Activated CD4-positive, alpha-beta T cell treated with anti-CD3 and anti-CD28 coated beads for 48 hours (primary cell): ENCODE measurements at regions not wholly inside any gene's neighbourhood (a gene's known extent, or its start where the extent isn't known, plus 50 kb on each side); places are given as distances from the start of the nearest gene placed in this dataset.
"Not testable (repeated sequence)": the region's sequence is repeated elsewhere in the genome, so short reads cannot be mapped to it uniquely, and the experiment has no call there.

Experiments
- DNase-seq: peaks from one replicate; pipeline ENCODE4 v3.0.0-alpha.2; 2020

DNA sequence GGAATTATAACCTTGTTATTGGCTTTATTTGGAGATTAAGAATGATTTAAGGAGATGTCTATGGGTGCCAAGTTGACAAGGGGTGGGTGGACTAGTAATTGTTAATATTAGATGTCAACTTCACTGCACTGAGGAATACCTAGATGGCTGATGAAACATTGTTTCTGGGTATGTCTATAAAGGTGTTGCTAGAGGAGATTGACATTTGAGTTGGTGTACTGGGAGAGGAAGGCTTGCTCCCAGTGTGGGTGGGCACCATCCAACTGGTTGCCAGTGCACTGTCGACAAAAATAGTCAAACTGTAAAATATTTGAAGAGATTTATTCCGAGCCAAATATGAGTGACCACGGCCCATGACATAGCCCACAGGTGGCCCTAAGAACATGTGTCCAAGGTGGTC, 378.8 kb downstream of the NDFIP2 start:
- DNase-seq: no peak

DNA sequence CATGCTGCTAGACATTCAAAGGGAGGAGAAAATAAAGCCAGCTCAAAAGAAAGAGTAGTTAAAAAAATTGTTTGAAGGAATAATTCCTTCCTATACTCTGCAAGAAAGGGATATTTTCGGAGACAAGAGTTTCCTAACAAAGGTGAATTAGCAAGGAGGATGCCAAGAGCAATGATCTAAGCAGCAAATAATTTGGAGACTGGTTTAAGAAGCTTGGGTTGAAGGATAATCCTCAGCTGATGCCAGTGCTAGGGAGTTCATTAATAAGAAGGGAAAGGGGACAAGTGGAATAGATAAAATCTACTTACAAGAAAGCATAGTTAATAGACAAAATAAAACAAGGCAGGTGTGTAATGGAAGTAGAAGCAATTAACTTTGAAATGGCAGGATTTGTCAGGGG, 372.3 kb downstream of the NDFIP2 start:
- no peak for DNase-seq

DNA sequence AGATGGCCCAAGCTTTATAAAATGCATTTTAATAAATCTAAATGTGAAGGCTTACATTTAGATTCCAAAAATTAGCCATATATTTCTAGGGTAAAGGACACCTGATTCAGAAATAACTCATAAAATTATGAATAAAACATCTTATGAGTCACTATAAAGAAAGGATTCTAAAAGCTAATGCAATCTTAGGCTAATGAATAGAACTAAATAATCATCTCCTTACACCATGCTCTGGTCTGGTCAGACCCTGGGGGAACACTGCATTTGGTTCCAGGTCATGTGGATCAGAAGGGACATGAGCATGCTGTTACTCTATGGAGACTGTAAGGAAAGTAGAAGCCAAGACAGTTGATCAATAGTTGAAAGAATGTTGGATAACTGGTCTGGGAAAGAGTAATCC, 370.4 kb downstream of the NDFIP2 start:
- DNase-seq: no peak

DNA sequence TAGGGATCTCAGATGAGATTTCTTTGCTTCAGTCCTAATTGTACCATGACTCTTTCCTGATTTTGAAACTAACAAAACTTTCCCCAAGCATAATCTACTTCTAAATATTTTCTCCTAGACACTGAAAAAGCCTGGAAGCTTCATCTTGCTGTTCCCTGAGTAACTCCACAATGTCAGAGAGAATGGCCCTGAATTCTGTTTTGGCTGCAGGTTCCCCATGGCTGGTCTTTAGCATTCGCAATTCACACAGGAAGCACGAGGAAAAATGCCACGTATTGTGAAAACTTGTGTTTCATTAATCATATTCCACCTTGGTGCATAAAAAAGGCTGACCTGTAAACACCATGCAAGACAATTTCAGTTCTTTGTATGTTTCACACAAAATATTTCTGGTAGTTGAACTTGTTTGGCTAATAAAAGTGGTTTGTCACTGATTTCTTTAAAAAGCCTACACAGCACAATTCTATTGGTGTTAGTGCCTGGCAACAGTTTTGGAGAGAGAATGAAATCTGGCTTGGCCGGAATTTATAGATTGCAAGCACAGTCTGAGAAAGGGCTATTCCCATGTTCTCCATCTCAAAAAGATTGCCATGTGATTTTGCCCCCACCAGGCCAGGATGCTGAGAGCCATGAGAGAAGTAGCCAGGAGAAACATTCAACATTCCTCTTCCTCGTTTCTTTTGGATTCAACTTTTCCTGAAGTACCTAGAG, 367.1 kb downstream of the NDFIP2 start:
- no peak for DNase-seq

DNA sequence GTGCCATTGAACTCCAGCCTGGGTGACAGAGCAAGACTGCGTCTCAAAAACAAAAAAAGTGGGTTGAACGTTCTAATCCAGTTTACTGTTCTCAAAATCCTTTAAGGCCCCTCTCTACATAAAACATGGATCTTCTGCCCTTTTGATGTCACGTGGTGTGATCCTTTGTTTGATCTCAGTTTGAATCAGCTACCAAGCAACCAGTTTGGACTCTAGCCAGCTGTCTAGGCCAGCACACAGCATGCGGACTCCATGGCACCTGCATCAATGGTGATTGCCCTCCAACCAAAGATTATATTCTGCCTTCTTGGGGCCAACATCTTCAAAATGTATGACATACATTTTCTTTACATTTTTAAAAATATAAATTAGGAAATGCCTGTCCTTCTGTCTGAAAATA, 365.4 kb downstream of the NDFIP2 start:
- DNase-seq: no peak

DNA sequence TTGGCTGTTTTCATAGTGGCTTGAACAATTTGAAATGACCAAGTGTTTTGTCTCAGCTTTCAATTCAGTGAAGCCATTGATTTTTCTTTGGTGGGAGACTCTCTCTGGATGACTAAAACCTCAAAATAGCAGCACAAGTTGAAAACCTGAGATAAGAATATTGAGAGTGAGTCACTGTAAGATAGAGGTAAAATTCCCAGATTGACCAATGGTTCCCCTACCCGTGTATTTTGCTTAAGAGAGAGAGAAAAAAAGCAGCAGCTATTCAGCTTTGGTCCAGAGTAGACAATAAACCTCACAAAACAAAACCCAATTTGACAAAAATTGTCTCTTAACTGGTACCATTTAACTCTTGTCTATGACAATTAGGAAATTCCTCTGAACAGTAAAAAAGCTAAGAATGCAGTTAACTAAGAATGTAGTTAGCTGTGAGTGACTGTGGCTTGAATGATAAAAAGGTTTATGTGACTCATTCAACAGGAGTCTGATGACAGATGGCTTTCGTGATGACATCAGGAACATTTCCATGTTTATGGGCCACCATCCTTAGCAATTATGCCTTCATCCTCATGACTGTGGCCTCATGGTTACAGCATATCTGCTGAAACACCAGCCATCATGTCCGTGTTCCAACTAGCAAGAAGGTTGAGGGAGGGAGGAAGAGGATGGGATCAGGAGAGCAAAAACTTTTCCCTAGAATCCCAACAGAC, 356.9 kb downstream of the NDFIP2 start:
- no peak for DNase-seq

DNA sequence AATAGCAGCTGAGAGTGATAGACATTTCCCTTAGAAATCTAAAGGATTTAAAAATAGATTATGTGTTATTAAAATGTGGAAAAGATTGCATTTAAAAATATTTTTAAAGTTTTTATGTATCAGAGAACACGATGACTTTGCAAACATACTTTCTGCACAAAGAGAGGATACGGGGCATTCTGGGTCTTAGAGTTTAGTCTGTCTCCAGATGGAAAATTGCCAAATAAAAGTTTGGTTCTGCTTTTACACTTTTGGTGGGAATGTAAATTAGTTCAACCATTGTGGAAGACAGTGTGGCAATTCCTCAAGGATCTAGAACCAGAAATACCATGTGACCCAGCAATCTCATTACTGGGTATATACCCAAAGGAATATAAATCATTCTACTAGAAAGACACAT, 355.2 kb downstream of the NDFIP2 start:
- not testable (repeated sequence) for DNase-seq

DNA sequence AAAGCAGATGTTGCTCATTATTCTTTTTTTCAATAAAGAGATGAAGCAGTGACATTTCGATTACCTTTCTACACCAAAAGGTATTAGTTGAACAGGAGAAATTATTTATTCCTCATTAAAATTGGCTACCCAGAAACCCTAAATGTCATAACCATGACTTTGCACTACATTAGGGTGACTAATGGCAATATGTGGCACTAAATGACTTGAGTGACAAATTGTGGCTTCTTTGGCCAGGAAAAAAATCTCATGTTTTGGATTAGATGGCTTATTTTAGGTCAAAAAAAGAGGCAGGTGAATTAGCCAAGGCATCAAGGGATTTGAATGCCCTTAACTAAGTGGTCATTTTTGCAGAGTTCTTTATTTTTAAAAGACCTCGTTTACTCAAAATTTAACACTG, 353.9 kb downstream of the NDFIP2 start:
- no peak for DNase-seq

DNA sequence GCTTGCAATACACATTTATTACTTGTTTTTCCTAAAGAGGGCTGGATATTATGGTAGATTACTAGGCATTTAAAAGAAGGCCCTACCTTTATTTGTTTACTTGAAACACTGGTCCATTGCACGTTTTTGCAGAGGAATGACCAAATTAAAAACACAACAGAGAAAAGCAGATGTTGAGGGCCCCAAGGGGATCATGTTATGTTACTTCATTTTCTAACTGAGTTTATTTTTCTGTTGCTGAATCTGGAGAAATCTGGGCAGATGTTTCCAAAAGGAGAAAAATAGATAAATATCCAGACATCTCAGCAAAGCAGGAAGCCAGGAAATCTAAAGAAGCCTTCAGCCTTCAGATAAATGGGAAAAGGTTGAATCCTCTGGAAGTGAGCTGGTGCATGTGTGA, 353.0 kb downstream of the NDFIP2 start:
- DNase-seq: no peak

DNA sequence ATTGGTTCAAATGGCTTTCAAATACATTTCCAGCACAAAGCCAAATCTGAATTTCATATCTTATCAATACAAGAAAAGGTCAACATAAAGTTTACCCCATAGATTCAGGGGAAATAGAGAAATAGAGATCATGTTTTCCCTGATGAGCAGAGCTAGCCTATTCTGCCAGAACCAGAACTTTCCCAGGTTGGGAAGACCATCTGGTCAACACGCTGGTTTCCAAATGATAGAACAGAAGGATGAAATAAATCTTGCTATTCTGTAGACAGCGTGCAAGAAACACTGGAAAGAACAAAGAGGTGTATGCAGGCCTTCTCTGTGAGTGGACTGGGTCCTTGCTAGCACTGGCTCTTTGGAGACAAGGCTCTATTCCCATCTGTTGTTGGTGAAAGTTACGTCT, 350.6 kb downstream of the NDFIP2 start:
- DNase-seq: no peak

DNA sequence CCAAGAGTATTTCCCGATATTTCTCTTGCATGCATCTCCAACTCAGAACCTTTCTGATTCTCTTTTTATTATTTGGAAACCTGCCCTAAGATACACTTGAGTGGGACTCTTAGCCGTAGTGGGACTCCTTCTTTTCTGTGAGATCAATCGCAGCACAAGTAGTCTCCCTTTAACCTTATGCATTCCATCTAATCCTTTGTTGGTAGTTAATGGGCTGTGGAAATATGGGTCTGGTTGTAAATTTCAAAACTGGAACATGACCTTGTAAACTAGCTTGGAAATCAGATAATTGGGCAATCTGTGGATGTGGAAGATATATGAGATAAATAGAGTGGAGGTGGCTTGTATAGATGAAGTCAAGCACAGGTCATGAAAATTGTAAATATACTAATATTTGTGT, 350.0 kb downstream of the NDFIP2 start:
- no peak for DNase-seq

DNA sequence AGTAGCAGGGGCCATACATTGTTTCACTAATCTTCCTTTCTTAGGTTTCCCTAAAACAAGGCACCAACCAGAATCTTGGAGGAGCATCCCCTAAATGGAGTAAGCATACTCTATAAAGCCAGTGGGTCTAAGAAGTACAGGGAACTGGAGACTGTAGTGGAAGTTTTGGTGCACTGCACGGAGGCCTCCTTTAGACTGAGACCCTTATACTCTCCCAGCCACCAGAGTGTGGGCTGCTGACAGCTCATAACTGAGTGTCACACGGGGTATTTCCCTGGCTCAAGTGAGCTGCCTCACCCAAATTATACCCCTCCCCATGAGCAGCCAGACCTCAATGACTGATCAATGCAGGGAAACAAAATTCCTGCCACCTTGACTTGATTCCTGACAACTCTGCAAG, 349.5 kb downstream of the NDFIP2 start:
- no peak for DNase-seq

DNA sequence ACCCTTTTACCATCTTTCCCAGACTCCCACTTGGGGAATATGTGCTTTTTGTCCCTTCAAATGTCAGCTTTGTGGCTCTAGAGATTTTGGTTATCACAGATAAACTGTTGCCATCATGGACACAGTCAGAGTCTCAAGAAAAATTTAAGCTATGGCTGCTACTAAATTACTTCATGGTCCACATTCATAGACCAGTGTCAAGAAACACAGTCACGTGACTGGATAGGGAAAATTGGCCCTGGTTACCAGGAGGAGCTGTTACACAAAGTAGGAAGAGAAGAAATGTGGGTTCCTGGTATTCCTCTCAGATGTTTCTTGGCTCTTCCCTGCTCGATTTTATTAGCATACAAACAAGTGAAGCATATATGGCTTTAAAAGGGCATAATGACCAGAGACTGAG, 348.9 kb downstream of the NDFIP2 start:
- DNase-seq: no peak

DNA sequence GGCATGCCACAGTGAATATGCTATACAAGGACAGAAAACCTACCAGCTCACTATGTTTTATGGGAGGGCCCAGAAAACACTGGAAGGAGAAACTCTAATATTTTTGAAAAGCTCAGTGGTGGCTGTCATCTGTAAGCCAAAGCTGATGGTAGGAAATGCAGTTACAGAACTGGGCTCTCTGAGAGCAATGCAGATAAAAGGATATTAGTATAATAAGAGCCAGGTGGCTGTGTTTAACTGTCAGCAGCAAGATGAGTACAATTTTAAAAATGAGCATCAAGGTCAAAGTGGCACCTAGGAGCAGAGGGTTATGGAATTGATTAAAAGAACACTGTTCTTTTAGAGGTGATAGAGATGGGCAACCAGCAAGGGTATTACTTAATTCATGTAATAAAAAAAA, 345.0 kb downstream of the NDFIP2 start:
- DNase-seq: no peak

DNA sequence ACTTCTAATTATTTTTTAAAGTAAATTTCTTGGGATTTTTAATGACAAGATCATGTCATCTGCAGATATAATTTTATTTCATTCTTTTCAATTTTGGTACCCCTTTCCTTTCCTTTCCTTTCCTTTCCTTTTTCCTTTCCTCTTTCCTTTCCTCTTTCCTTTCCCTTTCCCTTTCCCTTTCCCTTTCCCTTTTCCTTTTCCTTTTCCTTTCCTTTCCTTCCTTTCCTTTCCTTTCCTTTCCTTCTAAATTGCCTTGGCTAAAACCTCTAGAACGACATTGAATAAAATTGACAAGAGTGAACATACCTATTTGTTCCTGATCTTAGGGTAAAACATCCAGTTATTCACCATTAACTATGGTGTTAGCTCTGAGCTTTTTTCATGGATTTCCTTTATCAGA, 334.1 kb downstream of the NDFIP2 start:
- DNase-seq: no peak

DNA sequence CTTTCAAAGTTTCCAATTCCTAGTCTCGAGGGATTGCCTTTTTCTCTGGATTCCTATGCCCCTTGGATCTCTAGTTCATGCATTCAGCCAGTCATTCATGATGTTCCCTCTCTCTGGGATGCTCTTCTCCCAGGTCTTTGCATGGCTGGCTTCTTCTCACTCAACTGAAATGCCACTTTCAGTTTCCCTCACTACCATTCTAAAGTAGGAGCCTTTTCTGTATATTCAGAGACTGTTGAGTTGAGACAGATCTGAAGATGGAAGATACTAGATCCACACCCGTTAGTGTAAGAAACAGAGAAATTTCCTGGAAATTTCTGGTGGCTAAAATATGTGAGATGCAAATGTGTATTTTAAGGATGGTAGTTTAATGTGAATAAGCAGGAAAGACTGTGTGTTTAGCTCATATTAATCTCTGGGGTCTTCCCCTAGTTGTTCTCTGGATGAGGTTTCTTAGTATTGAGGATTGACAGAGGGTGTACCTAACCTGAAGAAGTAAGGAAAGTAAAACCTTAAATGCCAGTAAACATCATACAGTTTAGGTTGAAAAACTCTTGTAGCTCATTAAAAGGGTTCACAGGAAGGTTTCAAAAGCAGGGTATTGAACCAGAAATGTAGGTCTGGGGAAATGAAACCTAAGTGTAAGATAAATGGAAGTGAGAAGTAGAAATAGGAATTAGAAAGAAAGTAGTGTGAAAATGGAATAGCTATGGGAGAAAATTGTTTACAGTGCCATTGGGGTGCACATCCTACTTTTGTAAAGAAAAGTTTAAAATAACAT, 331.3 kb downstream of the NDFIP2 start:
- no peak for DNase-seq

DNA sequence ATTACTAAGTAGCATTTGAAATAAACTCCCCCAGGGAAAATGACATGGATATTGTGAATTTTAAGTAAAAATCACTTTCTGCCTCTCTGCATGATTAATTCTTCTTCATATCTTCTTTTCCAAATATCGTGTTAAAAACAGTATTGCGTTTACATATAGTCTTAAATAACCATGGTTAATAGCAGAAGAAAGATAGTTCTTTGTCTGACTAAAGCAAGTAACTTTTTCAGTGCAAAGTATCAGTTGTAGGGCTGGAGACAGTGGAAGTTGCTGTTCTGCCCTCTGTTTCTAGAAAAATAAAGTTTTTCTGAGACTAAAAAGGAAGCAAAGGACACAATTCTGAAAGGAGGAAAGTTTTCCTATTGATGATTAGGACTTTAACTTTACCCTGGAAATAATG, 330.2 kb downstream of the NDFIP2 start:
- DNase-seq: no peak

DNA sequence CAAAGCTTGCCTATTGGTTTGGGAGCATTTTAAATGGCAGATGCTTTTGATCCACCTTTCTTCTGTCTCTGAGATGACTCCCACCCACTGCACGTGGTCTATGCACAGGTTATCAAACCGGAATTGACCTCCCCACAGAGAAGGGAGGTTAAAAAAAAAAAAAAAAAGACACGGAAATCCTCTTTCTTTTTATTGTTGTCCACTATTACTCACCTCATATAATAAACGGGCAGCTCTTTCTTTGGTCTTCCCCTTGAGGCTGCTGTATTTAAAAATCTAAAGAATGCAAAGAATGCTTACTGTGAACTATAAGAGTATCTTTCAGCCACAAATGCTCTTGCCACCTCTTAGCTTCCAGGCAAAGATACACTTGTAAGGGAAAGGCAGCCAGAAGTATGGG, 329.7 kb downstream of the NDFIP2 start:
- DNase-seq: no peak

DNA sequence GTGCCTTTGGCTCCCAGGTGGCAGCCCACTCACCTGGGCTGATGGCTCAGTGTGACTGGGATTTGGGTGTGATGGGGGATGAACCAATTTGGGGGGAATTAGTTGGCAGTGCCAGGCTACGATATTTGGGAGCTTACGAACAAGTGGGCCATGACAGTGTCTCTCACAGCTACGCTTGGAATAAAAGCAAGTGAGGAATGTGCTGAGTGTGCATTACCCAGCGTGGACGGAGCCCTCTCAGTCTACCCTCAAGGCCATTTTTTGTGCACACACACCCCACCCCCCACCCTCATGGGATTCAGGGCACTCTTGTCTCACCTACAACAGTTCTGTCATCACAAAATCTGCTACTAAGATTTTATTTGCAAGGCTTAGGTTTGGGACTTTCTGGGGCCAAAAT, 329.1 kb downstream of the NDFIP2 start:
- DNase-seq: no peak

DNA sequence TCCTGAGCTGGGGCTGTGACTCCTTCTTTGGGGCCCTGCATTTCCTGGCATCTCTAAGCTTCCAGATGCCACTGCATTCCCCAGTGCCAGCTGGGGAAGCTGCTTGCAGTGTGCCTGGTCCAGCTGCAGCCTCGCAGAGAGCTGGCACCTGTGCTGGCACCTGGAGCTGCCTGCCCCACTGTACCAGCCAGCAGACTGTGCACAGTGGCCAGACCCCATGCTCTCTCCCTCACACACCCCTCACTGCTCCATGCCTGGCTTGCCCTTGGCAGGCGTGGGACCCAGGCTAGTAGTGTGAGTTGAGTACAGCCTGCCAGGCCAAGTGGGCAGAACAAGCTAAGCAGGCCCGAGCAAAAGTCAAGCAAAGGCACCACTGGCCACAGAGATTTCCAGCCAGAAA, 327.5 kb downstream of the NDFIP2 start:
- DNase-seq: no peak

DNA sequence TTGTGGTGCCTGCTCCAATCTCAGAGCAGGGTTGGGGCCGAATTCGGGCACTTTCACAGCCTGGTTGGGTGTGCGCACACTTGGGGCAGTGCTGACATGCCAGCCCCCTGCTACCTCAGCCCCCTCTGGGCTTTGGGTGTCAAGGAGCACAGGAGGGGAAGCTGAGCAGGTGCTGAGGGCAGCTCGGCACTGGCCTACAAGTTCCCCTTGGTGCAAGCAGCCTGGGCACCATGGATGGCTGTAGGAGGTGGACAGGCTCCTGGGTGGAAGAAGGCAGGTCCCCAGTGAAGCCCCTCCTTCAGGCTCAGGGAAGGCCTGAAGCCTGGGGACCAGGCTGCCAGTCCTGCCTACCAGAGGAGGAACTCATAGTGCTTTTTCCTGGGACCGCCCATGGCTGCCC, 326.6 kb downstream of the NDFIP2 start:
- DNase-seq: no peak

DNA sequence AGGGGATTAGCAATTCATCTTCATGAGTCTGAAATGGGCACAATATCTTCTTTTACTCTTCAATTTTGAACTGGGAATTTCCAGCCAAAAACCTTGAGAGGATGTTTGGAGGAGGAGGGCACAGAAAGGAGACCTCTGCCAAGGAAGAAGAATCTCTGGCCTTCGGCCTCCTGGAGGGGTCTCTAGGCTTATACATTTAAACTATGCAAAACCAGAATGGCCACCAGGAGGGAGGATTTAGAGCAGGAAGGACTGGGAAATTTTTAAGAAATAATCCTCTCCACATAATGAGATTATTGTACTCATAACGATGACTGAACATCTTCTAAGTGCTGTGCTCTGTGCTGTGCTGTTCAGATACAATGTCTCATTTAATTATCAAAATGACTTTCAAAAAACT, 325.9 kb downstream of the NDFIP2 start:
- no peak for DNase-seq

DNA sequence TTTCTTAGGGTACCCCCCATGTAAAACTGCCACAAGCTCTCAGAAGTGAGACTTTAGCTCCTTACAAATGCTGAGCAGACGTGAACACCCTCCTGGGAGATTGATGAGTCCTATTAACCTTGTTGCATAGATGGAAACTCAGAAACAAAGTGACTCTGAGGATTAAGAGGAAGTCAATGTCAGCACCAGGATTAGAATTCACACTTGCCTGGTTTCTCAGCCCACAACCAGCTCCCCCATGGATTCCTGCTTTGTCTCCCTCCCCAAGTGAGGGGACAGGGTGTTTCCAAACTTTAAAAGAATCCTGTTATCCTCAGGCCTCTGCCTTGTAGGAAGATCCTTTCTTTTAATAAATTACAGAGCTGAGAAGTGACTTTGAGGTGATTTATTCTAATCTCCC, 324.4 kb downstream of the NDFIP2 start:
- no peak for DNase-seq

DNA sequence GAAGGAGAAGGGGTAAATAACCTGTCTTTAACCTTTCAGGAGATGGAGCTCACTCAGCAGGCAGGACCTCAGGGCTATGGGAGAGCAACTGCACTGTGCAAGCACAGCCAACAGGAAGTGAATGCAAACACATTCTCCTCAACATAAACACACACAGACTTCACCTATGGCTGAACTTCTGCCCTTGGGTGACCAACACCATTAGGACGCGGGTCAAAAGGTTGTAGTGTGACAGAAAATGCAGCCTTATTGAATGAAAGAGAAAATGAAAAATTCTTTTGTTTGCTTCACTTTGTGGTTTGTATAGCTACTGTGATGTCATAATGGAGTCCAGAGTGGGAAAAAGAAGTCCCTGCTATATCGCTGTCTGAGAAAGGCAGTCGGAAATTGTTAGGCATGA, 323.0 kb downstream of the NDFIP2 start:
- no peak for DNase-seq
